CD4-positive, alpha-beta T cell (primary cell): ENCODE measurements at regions not wholly inside any gene's neighbourhood (a gene's known extent, or its start where the extent isn't known, plus 50 kb on each side); places are given as distances from the start of the nearest gene placed in this dataset.

Experiments
- ATAC-seq: fragments of 200-7000 bp; cut with Tn5 transposase; one replicate; pipeline ENCODE4 v1.10.0; 2022; ENCODE audit warnings: mild to moderate bottlenecking; ENCODE audit not compliant: poor library complexity
- CTCF ChIA-PET: fragments of 350-600 bp; sonication (Branson Sonifier 250); formaldehyde crosslinking; loops from one replicate; lab custom pipeline; 2021; ENCODE audit warnings: antibody characterized with exemption, inconsistent platforms; lab: Charles Lee
- POLR2A ChIA-PET: fragments of 350-600 bp; sonication (Branson Sonifier 250); formaldehyde crosslinking; loops from one replicate; lab custom pipeline; 2021; ENCODE audit warnings: antibody characterized with exemption, inconsistent platforms; lab: Charles Lee
- DNase-seq, 14 experiments: peaks; one replicate each; pipeline ENCODE4 v3.0.0-alpha.2; 2013 to 2020; ENCODE audit warnings: mixed read lengths in 2 of 14
- H3K27ac ChIP-seq, 2 donors: one replicate each; pipeline versions ENCODE4 v1.5.1 to v1.7.0; 2013; ENCODE audit warnings: low read length in 2 of 2, low read depth in 1 of 2, mild to moderate bottlenecking in 1 of 2
- H3K27me3 ChIP-seq, 2 experiments: 1 replicate in 1 of 2; 2 replicates in 1 of 2; pipeline versions ENCODE4 v1.6.1 to v1.7.0; 2013; ENCODE audit warnings: low read length in 2 of 2, control low read depth in 1 of 2, mild to moderate bottlenecking in 1 of 2, moderate library complexity in 1 of 2; ENCODE audit not compliant: insufficient read depth in 2 of 2, control insufficient read depth in 1 of 2
- H3K36me3 ChIP-seq: one replicate; pipeline ENCODE4 v1.6.1; 2013; ENCODE audit warnings: low read length, control low read depth; ENCODE audit not compliant: insufficient read depth
- H3K4me1 ChIP-seq: one replicate; pipeline ENCODE4 v1.6.1; 2013; ENCODE audit warnings: low read length, control low read depth; ENCODE audit not compliant: insufficient read depth
- H3K4me3 ChIP-seq: one replicate; pipeline ENCODE4 v1.5.1; 2013; ENCODE audit warnings: mild to moderate bottlenecking, low read length, moderate library complexity
- H3K9me3 ChIP-seq, 2 experiments: 1 replicate in 1 of 2; 2 replicates in 1 of 2; pipeline versions ENCODE4 v1.6.1 to v1.7.0; 2013; ENCODE audit warnings: low read length in 2 of 2, mild to moderate bottlenecking in 2 of 2, control low read depth in 1 of 2, moderate library complexity in 1 of 2; ENCODE audit not compliant: control insufficient read depth in 1 of 2, insufficient read depth in 1 of 2
- H3K27ac Mint-ChIP-seq: one replicate; pipeline ENCODE4 v1.8.0; 2020; ENCODE audit warnings: mixed read lengths
- H3K27me3 Mint-ChIP-seq: one replicate; pipeline ENCODE4 v1.8.0; 2021; ENCODE audit warnings: mixed read lengths
- H3K36me3 Mint-ChIP-seq: one replicate; pipeline ENCODE4 v1.8.0; 2021; ENCODE audit warnings: low read depth, mixed read lengths
- H3K4me1 Mint-ChIP-seq: one replicate; pipeline ENCODE4 v1.8.0; 2021; ENCODE audit warnings: low read depth, mixed read lengths
- H3K4me3 Mint-ChIP-seq: one replicate; pipeline ENCODE4 v1.8.0; 2020; ENCODE audit warnings: mild to moderate bottlenecking, mixed read lengths
- H3K9me3 Mint-ChIP-seq: one replicate; pipeline ENCODE4 v1.8.0; 2020; ENCODE audit warnings: mixed read lengths
- intact Hi-C, 2 experiments: fragments of 100-400 bp; cut with DNase I in 1 of 2; cut with micrococcal nuclease in 1 of 2; formaldehyde crosslinking; loops; one replicate each; pipeline versions ENCODE4 v1.15.1 to v1.9.0; 2023 to 2025; cut with DNase I, micrococcal nuclease
- TF ChIP-seq, protein P1 (sequence below): fragments of 200-600 bp; IDR thresholded peaks from one replicate; pipeline ENCODE4 v1.8.0; 2022; ENCODE audit warnings: antibody characterized with exemption, mild to moderate bottlenecking

GRCh38 chr5:167951116-167951515, 340.3 kb upstream of the WWC1 start:
- DNase-seq (no peak), ATAC-seq (no peak)
- TF ChIP-seq, protein P1, sequence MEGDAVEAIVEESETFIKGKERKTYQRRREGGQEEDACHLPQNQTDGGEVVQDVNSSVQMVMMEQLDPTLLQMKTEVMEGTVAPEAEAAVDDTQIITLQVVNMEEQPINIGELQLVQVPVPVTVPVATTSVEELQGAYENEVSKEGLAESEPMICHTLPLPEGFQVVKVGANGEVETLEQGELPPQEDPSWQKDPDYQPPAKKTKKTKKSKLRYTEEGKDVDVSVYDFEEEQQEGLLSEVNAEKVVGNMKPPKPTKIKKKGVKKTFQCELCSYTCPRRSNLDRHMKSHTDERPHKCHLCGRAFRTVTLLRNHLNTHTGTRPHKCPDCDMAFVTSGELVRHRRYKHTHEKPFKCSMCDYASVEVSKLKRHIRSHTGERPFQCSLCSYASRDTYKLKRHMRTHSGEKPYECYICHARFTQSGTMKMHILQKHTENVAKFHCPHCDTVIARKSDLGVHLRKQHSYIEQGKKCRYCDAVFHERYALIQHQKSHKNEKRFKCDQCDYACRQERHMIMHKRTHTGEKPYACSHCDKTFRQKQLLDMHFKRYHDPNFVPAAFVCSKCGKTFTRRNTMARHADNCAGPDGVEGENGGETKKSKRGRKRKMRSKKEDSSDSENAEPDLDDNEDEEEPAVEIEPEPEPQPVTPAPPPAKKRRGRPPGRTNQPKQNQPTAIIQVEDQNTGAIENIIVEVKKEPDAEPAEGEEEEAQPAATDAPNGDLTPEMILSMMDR: no peak
- Histone ChIP-seq H3K36me3 (no peaks in the 10 kb centered on the region), H3K9me3 (peaks cover 0 to 5% of the 10 kb centered on the region in 2 experiments), H3K4me1 (no peaks in the 10 kb centered on the region), H3K27ac (no peak overlapping the region), H3K4me3 (no peak overlapping the region), H3K27me3 (no peaks in the 10 kb centered on the region)
- no peaks in the 10 kb centered on the region for H3K36me3 Mint-ChIP-seq
- ChIA-PET CTCF (no interaction called here), POLR2A (no interaction called here)
- intact Hi-C loops: no loop called here
- H3K4me3 Mint-ChIP-seq: no peak overlapping the region
- H3K27me3 Mint-ChIP-seq: peaks cover 5% of the 10 kb centered on the region
- H3K4me1 Mint-ChIP-seq: no peaks in the 10 kb centered on the region
- no peak overlapping the region for H3K27ac Mint-ChIP-seq
- H3K9me3 Mint-ChIP-seq: peaks cover 2% of the 10 kb centered on the region

DNA sequence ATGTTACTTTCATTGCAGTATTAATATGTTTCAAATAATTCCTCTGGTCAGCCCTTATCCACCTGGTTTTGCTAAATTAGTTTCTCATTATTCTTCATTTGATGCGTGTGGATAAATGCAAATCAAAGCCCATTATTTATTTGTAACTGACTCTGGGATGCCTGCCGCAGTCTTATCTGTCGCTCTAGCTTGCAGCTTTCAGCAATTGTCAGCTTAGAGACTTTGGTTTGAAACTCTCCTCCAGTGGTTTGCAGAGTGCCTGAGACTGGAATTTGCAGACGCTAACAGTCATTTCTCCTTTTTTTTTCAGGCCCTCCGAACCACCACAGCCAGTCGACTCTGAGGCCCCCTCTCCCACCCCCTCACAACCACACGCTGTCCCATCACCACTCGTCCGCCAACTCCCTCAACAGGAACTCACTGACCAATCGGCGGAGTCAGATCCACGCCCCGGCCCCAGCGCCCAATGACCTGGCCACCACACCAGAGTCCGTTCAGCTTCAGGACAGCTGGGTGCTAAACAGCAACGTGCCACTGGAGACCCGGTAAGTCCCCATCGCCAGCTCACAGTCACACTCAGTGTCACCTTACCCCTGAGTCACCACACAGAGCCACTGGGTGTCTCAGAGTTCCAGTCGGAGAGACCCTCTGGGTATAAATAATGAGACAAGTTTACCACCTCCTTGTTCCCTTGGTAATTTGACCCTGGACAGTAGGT, 339.0 kb upstream of the WWC1 start:
- H3K27me3 Mint-ChIP-seq: peaks cover 5% of the 10 kb centered on the region
- Histone ChIP-seq H3K4me3 (no peak overlapping the region), H3K9me3 (peaks cover 0 to 5% of the 10 kb centered on the region in 2 experiments), H3K36me3 (no peaks in the 10 kb centered on the region), H3K4me1 (no peaks in the 10 kb centered on the region), H3K27me3 (no peaks in the 10 kb centered on the region), H3K27ac (no peak overlapping the region)
- intact Hi-C loops: no loop called here
- TF ChIP-seq, protein P1: no peak
- H3K9me3 Mint-ChIP-seq: peaks cover 8% of the 10 kb centered on the region
- no peaks in the 10 kb centered on the region for H3K4me1 Mint-ChIP-seq
- DNase-seq (no peak), ATAC-seq (no peak)
- CTCF ChIA-PET: no interaction called here
- no peak overlapping the region for H3K4me3 Mint-ChIP-seq
- POLR2A ChIA-PET: no interaction called here
- H3K27ac Mint-ChIP-seq: no peak overlapping the region
- no peaks in the 10 kb centered on the region for H3K36me3 Mint-ChIP-seq

GRCh38 chr5:167953151-167953798, 338.2 kb upstream of the WWC1 start:
- Histone ChIP-seq H3K4me1 (no peaks in the 10 kb centered on the region), H3K27ac (no peak overlapping the region), H3K9me3 (peaks cover 0 to 5% of the 10 kb centered on the region in 2 experiments), H3K36me3 (no peaks in the 10 kb centered on the region), H3K27me3 (no peaks in the 10 kb centered on the region), H3K4me3 (no peak overlapping the region)
- H3K4me1 Mint-ChIP-seq: no peaks in the 10 kb centered on the region
- ChIA-PET POLR2A (no interaction called here), CTCF (no interaction called here)
- H3K4me3 Mint-ChIP-seq: no peak overlapping the region
- H3K27ac Mint-ChIP-seq: no peak overlapping the region
- peaks cover 5% of the 10 kb centered on the region for H3K27me3 Mint-ChIP-seq
- H3K9me3 Mint-ChIP-seq: peaks cover 11% of the 10 kb centered on the region
- intact Hi-C loops: no loop called here
- no peaks in the 10 kb centered on the region for H3K36me3 Mint-ChIP-seq
- DNase-seq: no peak
- no peak for ATAC-seq
- TF ChIP-seq, protein P1: no peak
